HG03039 (cell line): ENCODE measurements at regions not wholly inside any gene's neighbourhood (a gene's known extent, or its start where the extent isn't known, plus 50 kb on each side); places are given as distances from the start of the nearest gene placed in this dataset.

Experiments
- ATAC-seq: cut with Tn5 transposase; IDR thresholded peaks from one replicate; pipeline ENCODE4 v1.9.1; 2021; ENCODE audit warnings: mild to moderate bottlenecking, moderate library complexity; ENCODE audit not compliant: unreplicated experiment

- no peak for ATAC-seq
Observed at GRCh38 chr15:58235961-58236360, 97.8 kb downstream of the AQP9 start.

GRCh38 chr15:58240191-58240932 lies 102.2 kb downstream of the AQP9 start:
- ATAC-seq = no peak

- ATAC-seq = no peak
Observed at GRCh38 chr15:58241872-58242271, 103.7 kb downstream of the AQP9 start.

GRCh38 chr15:58243070-58243469 lies 104.9 kb downstream of the AQP9 start:
- no peak for ATAC-seq

GRCh38 chr15:58244536-58244935 lies 106.4 kb downstream of the AQP9 start:
- no peak for ATAC-seq

GRCh38 chr15:58246041-58246440 lies 107.9 kb downstream of the AQP9 start:
- ATAC-seq = no peak

- no peak for ATAC-seq
Observed at GRCh38 chr15:58247855-58248842, 110.0 kb downstream of the AQP9 start.

GRCh38 chr15:58249646-58250312 lies 111.6 kb downstream of the AQP9 start:
- ATAC-seq = no peak

GRCh38 chr15:58252586-58253323 lies 114.6 kb downstream of the AQP9 start:
- no peak for ATAC-seq

- no peak for ATAC-seq
Observed at GRCh38 chr15:58257776-58258325, 119.7 kb downstream of the AQP9 start.

- ATAC-seq = no peak
Observed at GRCh38 chr15:58258501-58259292, 120.5 kb downstream of the AQP9 start.

- no peak for ATAC-seq
Observed at GRCh38 chr15:58260205-58260724, 122.1 kb downstream of the AQP9 start.

- ATAC-seq = no peak
Observed at GRCh38 chr15:58260725-58261267, 122.6 kb downstream of the AQP9 start.

GRCh38 chr15:58261368-58261767 lies 123.2 kb downstream of the AQP9 start:
- ATAC-seq = no peak

- no peak for ATAC-seq
Observed at GRCh38 chr15:58264053-58264971, 126.1 kb downstream of the AQP9 start.

- no peak for ATAC-seq
Observed at GRCh38 chr15:58267051-58267450, 128.9 kb downstream of the AQP9 start.

- no peak for ATAC-seq
Observed at GRCh38 chr15:58268746-58269267, 130.6 kb downstream of the AQP9 start.
